ENCODE measurements at regions not wholly inside any gene's neighbourhood (a gene's known extent, or its start where the extent isn't known, plus 50 kb on each side); places are given as distances from the start of the nearest gene placed in this dataset.
A peak's percentile ranks its signal among the peaks of the same experiment; 100 is the strongest.

DNA sequence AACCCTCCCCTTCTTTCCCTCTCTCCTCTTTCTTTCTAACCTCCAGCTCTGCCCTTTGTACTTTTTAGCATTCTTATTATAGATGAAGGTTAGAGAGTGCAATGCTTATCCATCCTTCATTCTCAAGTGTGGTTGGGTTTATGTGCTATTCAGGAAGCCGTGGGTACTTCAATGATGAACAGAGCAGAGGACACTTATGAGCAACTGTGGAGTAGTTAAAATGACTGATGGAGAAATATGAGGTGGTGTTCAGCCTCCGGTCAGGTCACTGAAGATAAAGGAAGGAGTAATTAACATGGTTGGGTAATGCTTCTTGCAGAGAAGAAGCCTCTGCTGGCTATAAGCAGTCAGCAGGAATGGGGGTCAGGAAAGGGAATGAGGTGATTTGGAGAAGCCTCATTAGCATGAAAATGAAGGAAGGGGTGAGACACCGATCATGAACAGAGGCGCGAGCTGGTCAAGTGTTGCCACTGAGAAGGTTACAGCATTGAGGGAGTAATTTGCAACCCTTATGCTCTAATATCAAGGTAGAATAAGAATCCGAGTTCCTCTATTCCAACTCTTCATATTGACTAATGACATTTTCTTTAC is 174.7 kb downstream of the LPIN1 start:
- DNase-seq (ENCODE audit: low read depth in 2 of 3, low spot score in 2 of 3): no peak

- no peak for DNase-seq (ENCODE audit: low read depth in 2 of 3, low spot score in 2 of 3)
Measured at GRCh38 chr2:11922294-11922693, 175.9 kb downstream of the LPIN1 start.

- no peak for DNase-seq (ENCODE audit: low read depth in 2 of 3, low spot score in 2 of 3)
Measured at GRCh38 chr2:11923935-11924334, 177.5 kb downstream of the LPIN1 start.

DNA sequence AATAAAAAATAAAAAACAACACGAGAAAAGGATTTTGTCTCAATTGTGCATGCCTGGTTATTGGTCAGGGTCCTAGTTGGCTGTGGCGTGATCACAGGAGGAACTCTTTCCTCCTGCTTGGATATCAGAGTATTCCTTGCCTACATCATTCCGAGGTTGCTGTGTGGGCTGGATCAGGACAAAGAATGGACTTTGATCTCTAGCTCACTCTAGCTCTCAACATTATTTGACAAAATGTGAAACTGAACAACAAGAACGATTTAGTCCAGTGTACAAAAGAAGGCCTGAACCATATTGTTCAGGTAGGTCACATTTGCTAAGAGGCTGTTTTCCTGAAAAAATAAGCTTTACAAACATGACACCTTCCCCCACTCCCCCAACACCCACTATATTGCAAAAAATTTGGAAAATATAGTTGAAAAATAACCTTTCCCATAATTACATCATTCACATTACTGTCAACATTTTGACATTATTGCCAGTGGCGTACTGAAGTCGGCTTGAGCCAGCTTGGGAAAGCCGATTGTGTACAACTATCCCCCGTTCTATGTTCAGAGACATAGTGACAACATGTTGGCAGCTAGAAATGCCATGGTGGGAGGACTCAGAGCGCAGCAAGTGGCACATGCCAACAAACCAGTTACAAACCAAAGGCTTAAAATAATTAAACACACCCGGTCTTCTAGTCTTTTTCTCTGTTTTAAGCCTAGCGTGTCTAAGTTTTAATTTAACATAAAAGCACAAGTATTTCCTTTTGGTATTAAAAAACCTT is 179.0 kb downstream of the LPIN1 start:
- DNase-seq (ENCODE audit: low read depth in 2 of 3, low spot score in 2 of 3): no peak

GRCh38 chr2:11930211-11930761 is 183.9 kb downstream of the LPIN1 start:
- peak in 1 of 3 donors; percentile 11 for DNase-seq (ENCODE audit: low read depth in 2 of 3, low spot score in 2 of 3)

DNA sequence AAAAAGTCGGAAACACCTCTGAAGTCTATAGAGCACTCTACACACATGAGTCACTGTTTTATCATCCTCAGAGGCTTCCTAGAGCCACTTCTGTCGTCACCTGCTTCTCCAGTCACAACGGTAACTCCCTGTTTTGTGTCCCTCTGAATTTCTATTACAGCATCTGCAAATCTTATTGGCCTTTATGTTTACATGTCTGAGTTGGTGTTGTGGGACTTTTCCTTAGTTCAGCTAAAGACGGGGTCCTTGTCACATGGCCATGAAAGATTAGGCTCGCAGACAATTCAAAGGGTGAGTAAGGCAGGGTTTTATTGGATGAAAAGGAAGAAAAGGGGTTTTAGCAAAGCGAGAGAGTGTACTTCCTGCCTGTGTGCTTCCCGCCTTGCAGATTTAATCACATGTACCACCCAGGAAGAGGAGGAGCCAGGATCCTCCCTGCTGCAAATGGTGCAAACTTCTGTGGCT is 185.6 kb downstream of the LPIN1 start:
- no peak for DNase-seq (ENCODE audit: low read depth in 2 of 3, low spot score in 2 of 3)

GRCh38 chr2:11932962-11933361 is 186.5 kb downstream of the LPIN1 start:
- no peak for DNase-seq (ENCODE audit: low read depth in 2 of 3, low spot score in 2 of 3)

DNA sequence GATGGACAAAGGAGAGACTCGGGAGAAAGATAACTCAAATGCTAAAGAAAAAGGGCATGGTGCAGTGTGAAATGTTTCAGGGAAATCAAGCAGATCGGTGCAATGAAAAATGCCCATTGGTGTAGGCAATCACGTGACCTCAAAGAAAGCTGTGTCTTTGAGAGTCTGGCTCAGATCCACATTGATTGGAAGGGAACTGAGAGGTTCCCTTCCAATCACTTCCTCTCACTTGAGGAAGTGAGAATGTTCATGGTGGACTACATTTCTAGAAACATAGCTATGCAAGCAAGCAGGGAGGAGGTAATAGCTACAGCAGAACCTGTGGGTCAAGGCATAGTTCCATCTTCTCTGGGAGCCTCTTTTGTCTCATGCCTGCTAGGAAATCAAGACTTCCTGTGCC is 187.4 kb downstream of the LPIN1 start:
- DNase-seq (ENCODE audit: low read depth in 2 of 3, low spot score in 2 of 3): no peak

- no peak for DNase-seq (ENCODE audit: low read depth in 2 of 3, low spot score in 2 of 3)
Measured at GRCh38 chr2:11936761-11937160, 190.3 kb downstream of the LPIN1 start.

GRCh38 chr2:11938196-11938595 is 191.8 kb downstream of the LPIN1 start:
- no peak for DNase-seq (ENCODE audit: low read depth in 2 of 3, low spot score in 2 of 3)

- DNase-seq (ENCODE audit: low read depth in 2 of 3, low spot score in 2 of 3): no peak
Measured at GRCh38 chr2:11939523-11939922, 193.1 kb downstream of the LPIN1 start.

GRCh38 chr2:11940121-11940743 is 193.8 kb downstream of the LPIN1 start:
- no peak for DNase-seq (ENCODE audit: low read depth in 2 of 3, low spot score in 2 of 3)

DNA sequence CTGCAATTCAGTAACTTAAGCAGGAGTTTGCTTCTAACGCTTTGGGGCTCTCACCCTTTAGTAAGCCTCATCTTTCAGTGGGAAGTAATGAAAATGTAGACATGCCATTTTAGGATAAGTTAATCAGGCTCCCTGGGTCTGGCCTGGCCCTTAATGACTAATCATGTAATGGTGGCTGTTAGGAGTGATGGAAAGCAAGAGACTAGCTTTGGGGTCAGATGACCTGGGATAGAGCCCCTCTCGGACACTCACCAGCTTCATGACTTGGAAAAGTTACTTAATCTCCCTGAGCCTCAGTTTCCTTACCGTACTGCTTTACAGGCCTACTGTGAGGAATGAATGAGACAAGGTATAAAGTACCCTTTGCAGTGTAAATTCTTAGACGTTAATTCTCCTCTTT is 194.4 kb downstream of the LPIN1 start:
- DNase-seq (ENCODE audit: low read depth in 2 of 3, low spot score in 2 of 3): no peak

- no peak for DNase-seq (ENCODE audit: low read depth in 2 of 3, low spot score in 2 of 3)
Measured at GRCh38 chr2:11941201-11942177, 195.1 kb downstream of the LPIN1 start.

DNA sequence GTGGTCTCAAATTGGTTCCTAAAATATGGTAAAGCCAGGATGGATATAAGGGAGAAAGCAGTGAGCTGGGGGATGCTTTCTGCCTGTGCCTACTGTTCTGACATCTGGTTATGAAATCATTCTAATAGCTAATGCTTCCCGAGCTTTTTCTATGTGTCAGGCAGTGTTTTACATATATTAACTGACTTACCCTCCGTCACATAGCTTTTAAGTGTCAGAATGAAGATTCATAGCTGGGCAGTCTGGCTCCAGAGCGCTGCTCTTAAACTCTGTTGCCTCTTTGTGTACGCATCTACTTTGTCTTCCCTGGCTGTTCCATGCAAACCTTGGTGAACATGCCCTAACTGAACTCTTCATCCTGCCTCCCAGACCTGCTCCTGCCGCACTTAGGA is 195.7 kb downstream of the LPIN1 start:
- DNase-seq (ENCODE audit: low read depth in 2 of 3, low spot score in 2 of 3): no peak

DNA sequence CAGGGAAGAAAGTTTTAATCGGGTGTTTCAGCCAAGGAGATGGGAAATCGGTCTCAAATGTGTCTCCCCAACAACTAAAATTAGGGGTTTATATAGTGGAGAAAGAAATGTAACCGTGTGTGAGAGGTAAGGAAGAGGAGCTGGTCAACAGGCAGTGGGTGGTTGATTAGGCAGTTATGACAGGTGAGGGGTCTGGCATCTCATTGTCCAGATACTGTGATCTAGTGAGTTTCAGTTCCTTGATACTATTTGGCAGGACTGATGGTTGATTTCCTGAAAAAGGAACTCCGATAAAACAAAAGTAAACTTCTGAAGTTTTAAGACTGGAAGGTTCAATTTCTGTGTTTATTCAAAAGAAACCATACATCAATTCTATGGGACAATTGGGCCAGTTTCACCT is 197.9 kb downstream of the LPIN1 start:
- no peak for DNase-seq (ENCODE audit: low read depth in 2 of 3, low spot score in 2 of 3)

DNA sequence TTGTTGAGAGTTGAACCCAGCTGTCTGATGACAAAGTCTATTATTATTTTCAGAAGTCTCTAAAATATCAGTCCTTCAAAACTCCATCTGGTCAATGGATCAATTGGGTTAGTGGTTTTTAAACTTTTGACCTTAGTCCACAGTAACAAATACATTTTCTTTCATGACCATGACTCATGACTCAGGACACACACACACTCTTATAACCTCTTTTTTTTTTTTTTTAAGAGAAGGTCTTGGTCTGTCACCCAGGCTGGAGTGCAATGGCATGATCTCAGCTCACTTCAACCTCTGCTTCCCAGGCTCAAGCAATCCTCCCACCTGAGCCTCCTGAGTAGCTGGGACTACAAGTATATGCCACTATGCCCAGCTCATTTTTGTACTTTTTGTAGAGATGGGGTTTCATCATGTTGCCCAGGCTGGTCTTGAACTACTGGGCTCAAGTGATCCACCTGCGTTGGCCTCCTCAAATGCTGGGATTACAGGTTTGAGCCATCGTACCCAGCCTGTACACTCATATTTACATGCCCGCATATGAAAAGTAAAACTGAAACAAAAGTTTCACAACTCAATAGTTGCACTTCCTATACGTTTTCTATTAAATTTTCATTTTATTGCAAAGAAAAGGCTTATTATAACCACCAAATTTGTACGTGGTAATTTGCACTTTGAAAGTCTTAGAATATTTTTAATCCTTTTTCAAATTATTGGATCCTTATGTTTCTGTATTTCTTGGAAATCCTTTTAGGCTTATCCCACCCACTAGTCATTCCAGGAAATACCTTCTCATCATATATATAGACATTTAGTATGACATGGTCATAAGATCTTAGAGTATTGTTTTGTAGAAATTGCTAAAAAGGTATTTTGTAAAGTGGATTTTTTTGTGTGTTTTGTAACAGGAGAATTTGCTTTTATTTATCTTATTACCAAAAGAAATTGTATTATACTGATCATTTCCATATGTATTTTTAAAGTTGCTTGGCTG is 199.0 kb downstream of the LPIN1 start:
- no peak for DNase-seq (ENCODE audit: low read depth in 2 of 3, low spot score in 2 of 3)

DNA sequence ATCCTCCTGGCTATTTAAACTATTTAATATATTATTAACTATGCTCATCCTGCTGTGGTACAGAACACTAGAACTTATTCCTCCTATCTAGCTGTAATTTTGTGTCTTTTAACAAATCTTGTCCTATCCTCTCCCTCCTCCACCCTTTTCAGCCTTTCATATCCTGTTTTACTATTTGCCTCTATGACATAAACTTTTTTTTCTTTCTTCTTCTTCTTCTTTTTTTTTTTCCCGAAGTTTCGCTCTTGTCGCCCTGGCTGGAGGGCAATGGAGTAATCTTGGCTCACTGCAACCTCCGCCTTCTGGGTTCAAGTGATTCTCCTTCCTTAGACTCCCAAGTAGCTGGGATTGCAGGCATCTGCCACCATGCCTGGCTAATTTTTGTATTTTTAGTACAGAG is 201.5 kb downstream of the LPIN1 start:
- no peak for DNase-seq (ENCODE audit: low read depth in 2 of 3, low spot score in 2 of 3)

All from hematopoietic multipotent progenitor cell (in vitro differentiated cells).